ENCODE measurements at regions not wholly inside any gene's neighbourhood (a gene's known extent, or its start where the extent isn't known, plus 50 kb on each side); places are given as distances from the start of the nearest gene placed in this dataset.

DNA sequence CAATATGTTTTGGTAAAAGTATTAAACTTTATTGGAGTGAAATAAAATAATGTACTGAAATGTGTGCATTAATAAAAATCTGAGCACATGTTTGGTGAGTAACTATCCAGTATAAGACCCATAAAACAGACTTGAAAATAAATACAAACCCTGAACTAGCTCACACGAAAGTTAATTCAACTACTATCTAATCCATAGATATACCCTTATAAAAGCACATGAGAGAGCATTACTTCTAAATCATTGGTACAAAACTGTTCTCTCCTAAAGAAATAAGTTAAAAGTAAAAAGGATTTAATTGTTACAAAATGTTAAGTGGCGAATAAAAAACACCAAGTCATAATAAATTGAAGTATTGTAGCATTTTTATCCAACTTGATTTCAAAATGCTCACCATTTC, 295.6 kb downstream of the PTPRC start:
- TF ChIP-seq, protein P1, sequence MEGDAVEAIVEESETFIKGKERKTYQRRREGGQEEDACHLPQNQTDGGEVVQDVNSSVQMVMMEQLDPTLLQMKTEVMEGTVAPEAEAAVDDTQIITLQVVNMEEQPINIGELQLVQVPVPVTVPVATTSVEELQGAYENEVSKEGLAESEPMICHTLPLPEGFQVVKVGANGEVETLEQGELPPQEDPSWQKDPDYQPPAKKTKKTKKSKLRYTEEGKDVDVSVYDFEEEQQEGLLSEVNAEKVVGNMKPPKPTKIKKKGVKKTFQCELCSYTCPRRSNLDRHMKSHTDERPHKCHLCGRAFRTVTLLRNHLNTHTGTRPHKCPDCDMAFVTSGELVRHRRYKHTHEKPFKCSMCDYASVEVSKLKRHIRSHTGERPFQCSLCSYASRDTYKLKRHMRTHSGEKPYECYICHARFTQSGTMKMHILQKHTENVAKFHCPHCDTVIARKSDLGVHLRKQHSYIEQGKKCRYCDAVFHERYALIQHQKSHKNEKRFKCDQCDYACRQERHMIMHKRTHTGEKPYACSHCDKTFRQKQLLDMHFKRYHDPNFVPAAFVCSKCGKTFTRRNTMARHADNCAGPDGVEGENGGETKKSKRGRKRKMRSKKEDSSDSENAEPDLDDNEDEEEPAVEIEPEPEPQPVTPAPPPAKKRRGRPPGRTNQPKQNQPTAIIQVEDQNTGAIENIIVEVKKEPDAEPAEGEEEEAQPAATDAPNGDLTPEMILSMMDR (IDR thresholded peaks at IDR 0.05; ENCODE audit: insufficient read depth, low read length), result no peak
- TF ChIP-seq POLR2AphosphoS5 (IDR thresholded peaks at IDR 0.05; ENCODE audit: low read depth) (no peak), GABPA (IDR thresholded peaks at IDR 0.05; ENCODE audit: low read depth) (no peak)
- TF ChIP-seq, protein P2, sequence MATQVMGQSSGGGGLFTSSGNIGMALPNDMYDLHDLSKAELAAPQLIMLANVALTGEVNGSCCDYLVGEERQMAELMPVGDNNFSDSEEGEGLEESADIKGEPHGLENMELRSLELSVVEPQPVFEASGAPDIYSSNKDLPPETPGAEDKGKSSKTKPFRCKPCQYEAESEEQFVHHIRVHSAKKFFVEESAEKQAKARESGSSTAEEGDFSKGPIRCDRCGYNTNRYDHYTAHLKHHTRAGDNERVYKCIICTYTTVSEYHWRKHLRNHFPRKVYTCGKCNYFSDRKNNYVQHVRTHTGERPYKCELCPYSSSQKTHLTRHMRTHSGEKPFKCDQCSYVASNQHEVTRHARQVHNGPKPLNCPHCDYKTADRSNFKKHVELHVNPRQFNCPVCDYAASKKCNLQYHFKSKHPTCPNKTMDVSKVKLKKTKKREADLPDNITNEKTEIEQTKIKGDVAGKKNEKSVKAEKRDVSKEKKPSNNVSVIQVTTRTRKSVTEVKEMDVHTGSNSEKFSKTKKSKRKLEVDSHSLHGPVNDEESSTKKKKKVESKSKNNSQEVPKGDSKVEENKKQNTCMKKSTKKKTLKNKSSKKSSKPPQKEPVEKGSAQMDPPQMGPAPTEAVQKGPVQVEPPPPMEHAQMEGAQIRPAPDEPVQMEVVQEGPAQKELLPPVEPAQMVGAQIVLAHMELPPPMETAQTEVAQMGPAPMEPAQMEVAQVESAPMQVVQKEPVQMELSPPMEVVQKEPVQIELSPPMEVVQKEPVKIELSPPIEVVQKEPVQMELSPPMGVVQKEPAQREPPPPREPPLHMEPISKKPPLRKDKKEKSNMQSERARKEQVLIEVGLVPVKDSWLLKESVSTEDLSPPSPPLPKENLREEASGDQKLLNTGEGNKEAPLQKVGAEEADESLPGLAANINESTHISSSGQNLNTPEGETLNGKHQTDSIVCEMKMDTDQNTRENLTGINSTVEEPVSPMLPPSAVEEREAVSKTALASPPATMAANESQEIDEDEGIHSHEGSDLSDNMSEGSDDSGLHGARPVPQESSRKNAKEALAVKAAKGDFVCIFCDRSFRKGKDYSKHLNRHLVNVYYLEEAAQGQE (IDR thresholded peaks at IDR 0.05; ENCODE audit: insufficient replicate concordance, low read depth), result no peak

Measured in HL-60 (cell line).